Activated CD4-positive, alpha-beta memory T cell treated with anti-CD3 and anti-CD28 coated beads for 36 hours (primary cell): ENCODE measurements at regions not wholly inside any gene's neighbourhood (a gene's known extent, or its start where the extent isn't known, plus 50 kb on each side); places are given as distances from the start of the nearest gene placed in this dataset.

Experiments
- CTCF ChIA-PET: fragments of 350-600 bp; sonication (Branson Sonifier 250); formaldehyde crosslinking; loops from one replicate; lab custom pipeline; 2021; ENCODE audit warnings: antibody characterized with exemption, inconsistent platforms; lab: Charles Lee
- POLR2A ChIA-PET: fragments of 350-600 bp; sonication (Branson Sonifier 250); formaldehyde crosslinking; loops from one replicate; lab custom pipeline; 2021; ENCODE audit warnings: antibody characterized with exemption; lab: Charles Lee
- DNase-seq: peaks from one replicate; pipeline ENCODE4 v3.0.0-alpha.2; 2020
- H3K27ac Mint-ChIP-seq: one replicate; pipeline ENCODE4 v1.8.0; 2021; ENCODE audit warnings: mixed read lengths
- H3K27me3 Mint-ChIP-seq: one replicate; pipeline ENCODE4 v1.8.0; 2021; ENCODE audit warnings: mixed read lengths
- H3K36me3 Mint-ChIP-seq: one replicate; pipeline ENCODE4 v1.8.0; 2021; ENCODE audit warnings: mixed read lengths
- H3K4me1 Mint-ChIP-seq: one replicate; pipeline ENCODE4 v1.8.0; 2021; ENCODE audit warnings: low read depth, mixed read lengths
- H3K4me3 Mint-ChIP-seq: one replicate; pipeline ENCODE4 v1.8.0; 2021; ENCODE audit warnings: mild to moderate bottlenecking, mixed read lengths
- H3K9me3 Mint-ChIP-seq: one replicate; pipeline ENCODE4 v1.8.0; 2021; ENCODE audit warnings: mixed read lengths
- intact Hi-C: fragments of 100-400 bp; cut with micrococcal nuclease; formaldehyde crosslinking; loops from one replicate; pipeline ENCODE4 v1.15.1; 2023

GRCh38 chr5:4229414-4230292 lies 634.0 kb downstream of the IRX1 start:
- Mint-ChIP-seq H3K36me3 (peaks cover 2% of the 10 kb centered on the region), H3K27me3 (no peaks in the 10 kb centered on the region), H3K27ac (no peak overlapping the region), H3K4me3 (no peak overlapping the region), H3K9me3 (peaks cover 28% of the 10 kb centered on the region), H3K4me1 (no peaks in the 10 kb centered on the region)
- DNase-seq: no peak
- ChIA-PET CTCF (no interaction called here), POLR2A (no interaction called here)
- intact Hi-C loops: no loop called here

- POLR2A ChIA-PET: no interaction called here
- intact Hi-C loops: no loop called here
- Mint-ChIP-seq H3K4me3 (no peak overlapping the region), H3K36me3 (peaks cover 2% of the 10 kb centered on the region), H3K27me3 (no peaks in the 10 kb centered on the region), H3K9me3 (peaks cover 33% of the 10 kb centered on the region), H3K4me1 (no peaks in the 10 kb centered on the region), H3K27ac (no peak overlapping the region)
- CTCF ChIA-PET: no interaction called here
- DNase-seq: no peak
Measured at GRCh38 chr5:4230471-4230785, 634.8 kb downstream of the IRX1 start.

DNA sequence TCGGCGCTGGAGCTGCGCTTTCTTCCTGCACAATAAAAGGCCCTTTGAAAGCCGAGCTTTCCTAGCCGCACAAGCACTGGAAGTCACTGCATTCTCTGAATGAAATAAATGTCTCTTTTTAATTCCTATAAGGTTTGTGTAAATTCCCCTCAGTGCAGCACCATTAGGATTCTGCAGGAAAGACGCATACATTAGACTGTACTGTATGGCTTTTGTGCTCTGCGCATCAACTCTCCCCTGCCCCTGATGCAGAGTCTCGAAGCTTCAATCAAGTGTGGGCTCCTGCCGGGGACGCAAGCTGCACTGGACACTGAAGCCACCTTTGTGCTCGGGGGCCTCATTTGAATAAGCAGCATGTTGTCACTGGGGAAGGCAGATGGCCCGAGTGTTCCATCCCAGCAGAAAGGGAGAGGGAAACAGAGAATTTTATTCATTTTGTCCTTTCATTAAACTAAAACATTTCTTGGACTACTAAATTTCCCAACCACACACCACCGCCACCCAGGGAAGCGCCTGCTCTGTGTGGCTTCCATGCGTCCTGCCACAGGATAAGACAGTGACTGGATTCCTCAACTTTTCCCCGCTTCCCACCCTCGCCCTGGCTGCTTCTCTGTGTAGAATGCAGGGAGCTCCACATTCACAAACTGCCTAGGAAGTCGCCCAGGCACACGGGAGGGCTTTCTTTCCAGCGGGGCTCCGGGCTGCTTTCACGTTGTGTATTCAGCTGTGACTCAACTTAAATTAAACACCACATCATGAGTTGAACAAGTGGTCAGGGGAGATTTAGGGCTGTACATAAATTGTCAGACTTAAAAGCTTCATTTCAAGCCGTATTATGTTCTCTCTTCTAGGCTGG lies 635.4 kb downstream of the IRX1 start:
- Mint-ChIP-seq H3K27ac (no peak overlapping the region), H3K9me3 (peaks cover 35% of the 10 kb centered on the region), H3K4me3 (no peak overlapping the region), H3K36me3 (peaks cover 2% of the 10 kb centered on the region), H3K27me3 (no peaks in the 10 kb centered on the region), H3K4me1 (no peaks in the 10 kb centered on the region)
- ChIA-PET CTCF (no interaction called here), POLR2A (no interaction called here)
- intact Hi-C loops: no loop called here
- no peak for DNase-seq

- Mint-ChIP-seq H3K27me3 (no peaks in the 10 kb centered on the region), H3K4me1 (no peaks in the 10 kb centered on the region), H3K4me3 (no peak overlapping the region), H3K36me3 (peaks cover 2% of the 10 kb centered on the region), H3K9me3 (peaks cover 34% of the 10 kb centered on the region), H3K27ac (no peak overlapping the region)
- CTCF ChIA-PET: no interaction called here
- DNase-seq: no peak
- POLR2A ChIA-PET: no interaction called here
- intact Hi-C loops: no loop called here
Measured at GRCh38 chr5:4232084-4232483, 636.5 kb downstream of the IRX1 start.

GRCh38 chr5:4233671-4234070 lies 638.0 kb downstream of the IRX1 start:
- CTCF ChIA-PET: no interaction called here
- peaks cover 30% of the 10 kb centered on the region for H3K9me3 Mint-ChIP-seq
- intact Hi-C loops: no loop called here

GRCh38 chr5:4243479-4244264 lies 648.0 kb downstream of the IRX1 start:
- CTCF ChIA-PET: no interaction called here
- H3K27me3 Mint-ChIP-seq: no peaks in the 10 kb centered on the region
- peaks cover 12% of the 10 kb centered on the region for H3K9me3 Mint-ChIP-seq
- no peaks in the 10 kb centered on the region for H3K4me1 Mint-ChIP-seq
- no peak overlapping the region for H3K4me3 Mint-ChIP-seq
- intact Hi-C loops: no loop called here
- no peak for DNase-seq
- no peaks in the 10 kb centered on the region for H3K36me3 Mint-ChIP-seq
- H3K27ac Mint-ChIP-seq: no peak overlapping the region
- POLR2A ChIA-PET: no interaction called here

More at GRCh38 chr5:4233671-4234070, 638.0 kb downstream of the IRX1 start:
- Mint-ChIP-seq H3K36me3 (peaks cover 2% of the 10 kb centered on the region), H3K27ac (no peak overlapping the region), H3K4me3 (no peak overlapping the region), H3K4me1 (no peaks in the 10 kb centered on the region), H3K27me3 (no peaks in the 10 kb centered on the region)
- POLR2A ChIA-PET: no interaction called here
- DNase-seq: no peak

GRCh38 chr5:4244306-4244705 lies 648.7 kb downstream of the IRX1 start:
- CTCF ChIA-PET: no interaction called here
- POLR2A ChIA-PET: no interaction called here

GRCh38 chr5:4245076-4245475 lies 649.4 kb downstream of the IRX1 start:
- H3K9me3 Mint-ChIP-seq: peaks cover 8% of the 10 kb centered on the region
- H3K4me1 Mint-ChIP-seq: no peaks in the 10 kb centered on the region
- no peaks in the 10 kb centered on the region for H3K36me3 Mint-ChIP-seq
- ChIA-PET CTCF (no interaction called here), POLR2A (no interaction called here)
- no peaks in the 10 kb centered on the region for H3K27me3 Mint-ChIP-seq
- intact Hi-C loops: no loop called here
- no peak for DNase-seq
- H3K4me3 Mint-ChIP-seq: no peak overlapping the region
- no peak overlapping the region for H3K27ac Mint-ChIP-seq

More at GRCh38 chr5:4244306-4244705, 648.7 kb downstream of the IRX1 start:
- intact Hi-C loops: no loop called here
- DNase-seq: no peak
- no peak overlapping the region for H3K4me3 Mint-ChIP-seq
- no peaks in the 10 kb centered on the region for H3K27me3 Mint-ChIP-seq
- no peaks in the 10 kb centered on the region for H3K4me1 Mint-ChIP-seq
- H3K27ac Mint-ChIP-seq: no peak overlapping the region
- no peaks in the 10 kb centered on the region for H3K36me3 Mint-ChIP-seq
- H3K9me3 Mint-ChIP-seq: peaks cover 8% of the 10 kb centered on the region

GRCh38 chr5:4245511-4245910 lies 649.9 kb downstream of the IRX1 start:
- peaks cover 6% of the 10 kb centered on the region for H3K9me3 Mint-ChIP-seq
- H3K4me3 Mint-ChIP-seq: no peak overlapping the region
- H3K27me3 Mint-ChIP-seq: no peaks in the 10 kb centered on the region
- no peak for DNase-seq
- intact Hi-C loops: no loop called here
- H3K36me3 Mint-ChIP-seq: no peaks in the 10 kb centered on the region
- no peak overlapping the region for H3K27ac Mint-ChIP-seq
- no peaks in the 10 kb centered on the region for H3K4me1 Mint-ChIP-seq
- ChIA-PET CTCF (no interaction called here), POLR2A (no interaction called here)

- POLR2A ChIA-PET: no interaction called here
- CTCF ChIA-PET: no interaction called here
- Mint-ChIP-seq H3K36me3 (no peaks in the 10 kb centered on the region), H3K4me3 (no peak overlapping the region), H3K9me3 (peaks cover 5% of the 10 kb centered on the region), H3K27ac (no peak overlapping the region), H3K4me1 (no peaks in the 10 kb centered on the region), H3K27me3 (no peaks in the 10 kb centered on the region)
- intact Hi-C loops: no loop called here
- DNase-seq: no peak
Measured at GRCh38 chr5:4246447-4246846, 650.8 kb downstream of the IRX1 start.

DNA sequence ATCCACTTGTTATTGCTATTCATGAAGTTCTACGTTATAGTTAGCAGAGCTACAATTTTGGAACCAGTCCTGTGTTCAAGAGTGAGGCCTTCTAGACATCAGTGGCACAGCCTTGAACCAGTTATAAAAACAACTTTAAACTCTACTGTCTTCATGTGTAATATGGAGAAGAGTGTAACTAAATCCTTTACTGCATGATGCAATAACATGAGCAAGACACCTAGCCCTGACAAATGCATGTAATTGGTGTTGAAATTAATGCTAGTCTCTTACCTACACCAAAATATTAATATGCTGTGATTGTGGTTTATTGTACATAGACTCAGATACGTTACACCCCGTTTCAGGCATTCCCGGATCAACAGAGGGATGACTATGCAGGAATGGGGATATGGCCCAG lies 654.6 kb downstream of the IRX1 start:
- Mint-ChIP-seq H3K27me3 (no peaks in the 10 kb centered on the region), H3K36me3 (no peaks in the 10 kb centered on the region), H3K4me1 (no peaks in the 10 kb centered on the region), H3K4me3 (no peak overlapping the region), H3K9me3 (peaks cover 15% of the 10 kb centered on the region), H3K27ac (no peak overlapping the region)
- ChIA-PET POLR2A (no interaction called here), CTCF (no interaction called here)
- no peak for DNase-seq
- intact Hi-C loops: no loop called here

DNA sequence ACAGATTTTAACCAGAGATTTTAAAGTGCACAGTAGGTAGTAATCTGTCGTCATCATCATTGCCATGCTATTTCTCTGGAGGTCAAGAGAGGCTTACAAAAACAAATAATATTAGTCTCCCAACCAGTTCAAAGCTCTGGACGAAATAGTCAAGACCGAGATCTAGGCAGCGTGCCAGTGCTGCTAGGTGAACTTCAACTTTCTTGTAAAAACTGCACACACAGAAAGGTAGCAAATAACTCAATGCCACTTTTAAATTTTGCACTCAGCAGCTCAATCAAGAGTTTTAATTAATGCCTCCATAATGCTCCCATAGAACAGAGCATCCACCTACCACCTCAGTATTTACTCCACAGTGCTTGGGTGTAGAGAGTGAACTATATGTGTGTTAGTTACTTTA lies 656.8 kb downstream of the IRX1 start:
- CTCF ChIA-PET: no interaction called here
- POLR2A ChIA-PET: no interaction called here
- no peaks in the 10 kb centered on the region for H3K27me3 Mint-ChIP-seq
- H3K4me3 Mint-ChIP-seq: no peak overlapping the region
- no peak for DNase-seq
- H3K27ac Mint-ChIP-seq: no peak overlapping the region
- H3K9me3 Mint-ChIP-seq: peaks cover 12% of the 10 kb centered on the region
- no peaks in the 10 kb centered on the region for H3K4me1 Mint-ChIP-seq
- no peaks in the 10 kb centered on the region for H3K36me3 Mint-ChIP-seq
- intact Hi-C loops: no loop called here
